Spleen (tissue), 7 donors: ENCODE measurements at regions not wholly inside any gene's neighbourhood (a gene's known extent, or its start where the extent isn't known, plus 50 kb on each side); places are given as distances from the start of the nearest gene placed in this dataset.

Experiments used
- CTCF ChIP-seq, 11 experiments: fragments of 200-600 bp in 7 of 11; fragments of 450-650 bp in 4 of 11; sonication (generic) in 4 of 11; IDR thresholded peaks in 8 of 11; conservative IDR thresholded peaks in 3 of 11; 1 replicate in 7 of 11; 2 replicates in 4 of 11; pipeline versions ENCODE4 v1.4.0 to v1.8.0; 2016 to 2021; ENCODE audit warnings: antibody characterized with exemption in 11 of 11, inconsistent platforms in 4 of 11, mild to moderate bottlenecking in 1 of 11
- POLR2A ChIP-seq, 3 donors: fragments of 450-650 bp; IDR thresholded peaks; one replicate each; pipeline ENCODE4 v1.5.1; 2017; ENCODE audit warnings: antibody characterized with exemption in 3 of 3, mild to moderate bottlenecking in 1 of 3
- POLR2AphosphoS5 ChIP-seq, 3 donors: sonication (generic); formaldehyde crosslinking; IDR thresholded peaks; one replicate each; pipeline ENCODE4 v1.5.1; 2017; ENCODE audit warnings: antibody characterized with exemption in 3 of 3
- donor health status: DM: no; HTN: no; CAD: no; lungs with moderate emphysema.
- donor health status: DM: no; HTN: no; CAD: no.
- donor health status: DM: no; HTN: no; CAD: no.

- TF ChIP-seq CTCF (IDR thresholded peaks at IDR 0.05 in 8 of 11, conservative IDR thresholded peaks at IDR 0.05 in 3 of 11) = no peak
- TF ChIP-seq POLR2A (IDR thresholded peaks at IDR 0.05) = no peak
- no peak for TF ChIP-seq POLR2AphosphoS5 (IDR thresholded peaks at IDR 0.05)
Measured at GRCh38 chr1:117809764-117810163, 119.7 kb downstream of the GDAP2 start.
